Activated naive CD8-positive, alpha-beta T cell (primary cell): ENCODE measurements at regions not wholly inside any gene's neighbourhood (a gene's known extent, or its start where the extent isn't known, plus 50 kb on each side); places are given as distances from the start of the nearest gene placed in this dataset.
"Not testable (repeated sequence)": the region's sequence is repeated elsewhere in the genome, so short reads cannot be mapped to it uniquely, and the experiment has no call there.

Experiments used
- H3K27ac Mint-ChIP-seq: one replicate; pipeline ENCODE4 v1.8.0; 2021; ENCODE audit warnings: mixed read lengths
- H3K27me3 Mint-ChIP-seq: one replicate; pipeline ENCODE4 v1.8.0; 2021; ENCODE audit warnings: mixed read lengths
- H3K36me3 Mint-ChIP-seq: one replicate; pipeline ENCODE4 v1.8.0; 2021; ENCODE audit warnings: mixed read lengths
- H3K4me1 Mint-ChIP-seq: one replicate; pipeline ENCODE4 v1.8.0; 2021; ENCODE audit warnings: low read depth, mixed read lengths
- H3K4me3 Mint-ChIP-seq: one replicate; pipeline ENCODE4 v1.8.0; 2021; ENCODE audit warnings: mild to moderate bottlenecking, mixed read lengths
- H3K9me3 Mint-ChIP-seq: one replicate; pipeline ENCODE4 v1.8.0; 2021; ENCODE audit warnings: low read depth, mixed read lengths

GRCh38 chr17:34081269-34081668 lies 173.8 kb upstream of the CCL2 start:
- H3K27me3 Mint-ChIP-seq: peaks cover 6% of the 10 kb centered on the region

DNA sequence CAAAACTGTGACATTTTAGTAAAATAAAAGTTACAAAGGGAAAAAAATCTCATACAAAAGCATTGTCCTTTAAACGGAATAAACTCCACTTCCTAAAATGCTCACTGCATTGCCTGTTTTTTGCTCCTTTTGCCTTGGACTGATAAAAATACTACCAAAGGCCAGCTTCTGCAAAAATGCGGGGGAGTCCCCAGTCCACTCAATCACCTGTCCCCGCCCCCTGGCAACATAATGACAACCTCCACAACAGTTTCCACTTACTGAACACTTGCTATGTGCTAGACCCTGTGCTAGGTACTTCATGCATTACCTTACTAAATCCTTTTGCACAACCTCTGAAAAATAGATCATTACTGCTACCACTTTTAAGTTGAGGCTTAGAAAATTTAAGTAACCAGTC lies 172.7 kb upstream of the CCL2 start:
- H3K4me3 Mint-ChIP-seq: no peak overlapping the region
- peaks cover 6% of the 10 kb centered on the region for H3K27me3 Mint-ChIP-seq
- H3K4me1 Mint-ChIP-seq: no peaks in the 10 kb centered on the region
- H3K9me3 Mint-ChIP-seq: no peaks in the 10 kb centered on the region
- H3K36me3 Mint-ChIP-seq: no peaks in the 10 kb centered on the region
- no peak overlapping the region for H3K27ac Mint-ChIP-seq

More at GRCh38 chr17:34081269-34081668, 173.8 kb upstream of the CCL2 start:
- no peaks in the 10 kb centered on the region for H3K36me3 Mint-ChIP-seq
- H3K4me1 Mint-ChIP-seq: no peaks in the 10 kb centered on the region
- no peak overlapping the region for H3K4me3 Mint-ChIP-seq
- H3K27ac Mint-ChIP-seq: no peak overlapping the region
- no peaks in the 10 kb centered on the region for H3K9me3 Mint-ChIP-seq

GRCh38 chr17:34089042-34089441 lies 166.0 kb upstream of the CCL2 start:
- H3K4me1 Mint-ChIP-seq, H3K27me3 Mint-ChIP-seq, H3K9me3 Mint-ChIP-seq: not testable (repeated sequence)

DNA sequence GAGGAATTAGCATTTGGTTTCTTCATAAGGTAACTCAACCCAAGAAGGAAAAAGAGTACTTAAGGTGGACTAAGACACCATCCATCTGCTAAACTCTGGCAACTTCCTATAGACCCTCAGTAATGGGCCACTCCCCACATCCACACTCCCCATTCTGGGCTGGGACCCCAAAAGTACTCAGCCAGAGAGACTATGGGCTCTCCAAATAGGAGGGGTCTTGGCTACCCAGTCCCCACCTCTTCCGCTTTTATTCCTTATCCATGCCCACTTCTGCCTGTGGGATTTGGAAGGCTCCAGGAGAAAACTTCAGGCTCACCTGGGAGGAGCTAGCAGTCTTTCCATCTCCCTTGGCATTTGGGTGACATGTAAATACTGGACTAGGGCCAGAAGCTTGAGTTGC lies 164.5 kb upstream of the CCL2 start:
- H3K27me3 Mint-ChIP-seq: peaks cover 12% of the 10 kb centered on the region

More at GRCh38 chr17:34089042-34089441, 166.0 kb upstream of the CCL2 start:
- not testable (repeated sequence) for H3K4me3 Mint-ChIP-seq, H3K27ac Mint-ChIP-seq, H3K36me3 Mint-ChIP-seq

GRCh38 chr17:34091975-34092374 lies 163.1 kb upstream of the CCL2 start:
- H3K27ac Mint-ChIP-seq: no peak overlapping the region
- no peaks in the 10 kb centered on the region for H3K9me3 Mint-ChIP-seq
- H3K4me3 Mint-ChIP-seq: no peak overlapping the region
- H3K27me3 Mint-ChIP-seq: peaks cover 19% of the 10 kb centered on the region
- H3K4me1 Mint-ChIP-seq: no peaks in the 10 kb centered on the region
- H3K36me3 Mint-ChIP-seq: no peaks in the 10 kb centered on the region

More for the DNA sequence above, 164.5 kb upstream of the CCL2 start:
- Mint-ChIP-seq H3K4me1 (no peaks in the 10 kb centered on the region), H3K27ac (no peak overlapping the region), H3K36me3 (no peaks in the 10 kb centered on the region), H3K9me3 (no peaks in the 10 kb centered on the region), H3K4me3 (no peak overlapping the region)

DNA sequence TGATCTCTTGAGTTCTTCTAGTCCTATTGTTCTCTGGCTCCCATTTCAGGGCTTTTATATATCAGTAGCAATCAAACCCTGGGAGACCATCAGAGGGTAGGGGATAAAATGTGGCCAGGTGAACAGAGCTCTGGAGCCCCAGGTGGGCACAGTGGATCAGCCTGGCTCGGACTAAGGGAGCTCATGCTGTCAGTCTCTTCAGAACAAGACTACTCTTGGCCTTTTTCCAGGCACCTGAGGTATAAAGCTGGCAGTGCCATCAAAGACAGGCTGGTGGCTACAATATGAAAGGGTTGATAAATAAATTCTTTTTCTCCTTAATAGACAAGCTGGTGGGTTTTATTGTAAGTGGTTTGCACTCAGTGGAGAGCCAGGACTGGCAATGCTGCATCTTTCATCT lies 160.0 kb upstream of the CCL2 start:
- H3K27me3 Mint-ChIP-seq: peaks cover 23% of the 10 kb centered on the region
- no peak overlapping the region for H3K4me3 Mint-ChIP-seq
- no peaks in the 10 kb centered on the region for H3K9me3 Mint-ChIP-seq
- H3K27ac Mint-ChIP-seq: no peak overlapping the region
- no peaks in the 10 kb centered on the region for H3K4me1 Mint-ChIP-seq
- H3K36me3 Mint-ChIP-seq: no peaks in the 10 kb centered on the region

- H3K9me3 Mint-ChIP-seq: no peaks in the 10 kb centered on the region
- no peak overlapping the region for H3K4me3 Mint-ChIP-seq
- no peaks in the 10 kb centered on the region for H3K4me1 Mint-ChIP-seq
- H3K27me3 Mint-ChIP-seq: peaks cover 15% of the 10 kb centered on the region
- no peaks in the 10 kb centered on the region for H3K36me3 Mint-ChIP-seq
- no peak overlapping the region for H3K27ac Mint-ChIP-seq
Observed at GRCh38 chr17:34098699-34099098, 156.4 kb upstream of the CCL2 start.

- no peaks in the 10 kb centered on the region for H3K9me3 Mint-ChIP-seq
- no peaks in the 10 kb centered on the region for H3K36me3 Mint-ChIP-seq
- H3K27me3 Mint-ChIP-seq: peaks cover 13% of the 10 kb centered on the region
- H3K27ac Mint-ChIP-seq: no peak overlapping the region
- H3K4me3 Mint-ChIP-seq: no peak overlapping the region
- no peaks in the 10 kb centered on the region for H3K4me1 Mint-ChIP-seq
Observed at GRCh38 chr17:34099859-34100515, 155.1 kb upstream of the CCL2 start.

DNA sequence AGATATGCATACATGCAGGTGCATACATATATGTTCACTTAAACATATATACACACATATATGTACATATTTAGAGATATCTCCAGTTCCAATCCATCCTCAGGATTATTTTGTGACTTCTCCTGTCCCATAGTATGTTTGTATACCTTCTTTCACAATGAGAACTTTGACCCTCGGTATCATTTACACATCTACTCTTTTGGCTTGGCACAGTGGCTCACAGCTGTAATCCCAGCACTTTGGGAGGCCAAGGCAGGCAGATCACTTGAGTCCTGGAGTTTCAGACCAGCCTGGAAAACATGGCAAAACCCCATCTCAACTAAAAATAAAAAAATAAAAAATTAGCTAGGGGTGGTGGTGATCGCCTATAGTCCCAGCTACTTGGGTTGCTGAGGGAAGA lies 148.1 kb upstream of the CCL2 start:
- Mint-ChIP-seq H3K36me3 (no peaks in the 10 kb centered on the region), H3K9me3 (no peaks in the 10 kb centered on the region), H3K4me1 (no peaks in the 10 kb centered on the region), H3K4me3 (no peak overlapping the region), H3K27me3 (peaks cover 11% of the 10 kb centered on the region), H3K27ac (no peak overlapping the region)

- Mint-ChIP-seq H3K9me3 (no peaks in the 10 kb centered on the region), H3K4me3 (no peak overlapping the region), H3K4me1 (no peaks in the 10 kb centered on the region), H3K36me3 (no peaks in the 10 kb centered on the region), H3K27me3 (peaks cover 27% of the 10 kb centered on the region), H3K27ac (no peak overlapping the region)
Observed at GRCh38 chr17:34110315-34110714, 144.8 kb upstream of the CCL2 start.

- Mint-ChIP-seq H3K27me3 (peaks cover 25% of the 10 kb centered on the region), H3K4me1 (no peaks in the 10 kb centered on the region), H3K36me3 (no peaks in the 10 kb centered on the region), H3K27ac (no peak overlapping the region), H3K4me3 (no peak overlapping the region), H3K9me3 (no peaks in the 10 kb centered on the region)
Observed at GRCh38 chr17:34113089-34113488, 142.0 kb upstream of the CCL2 start.

- peaks cover 27% of the 10 kb centered on the region for H3K27me3 Mint-ChIP-seq
- no peaks in the 10 kb centered on the region for H3K9me3 Mint-ChIP-seq
- H3K36me3 Mint-ChIP-seq: no peaks in the 10 kb centered on the region
- no peak overlapping the region for H3K4me3 Mint-ChIP-seq
- no peaks in the 10 kb centered on the region for H3K4me1 Mint-ChIP-seq
- H3K27ac Mint-ChIP-seq: no peak overlapping the region
Observed at GRCh38 chr17:34114174-34114573, 140.9 kb upstream of the CCL2 start.

DNA sequence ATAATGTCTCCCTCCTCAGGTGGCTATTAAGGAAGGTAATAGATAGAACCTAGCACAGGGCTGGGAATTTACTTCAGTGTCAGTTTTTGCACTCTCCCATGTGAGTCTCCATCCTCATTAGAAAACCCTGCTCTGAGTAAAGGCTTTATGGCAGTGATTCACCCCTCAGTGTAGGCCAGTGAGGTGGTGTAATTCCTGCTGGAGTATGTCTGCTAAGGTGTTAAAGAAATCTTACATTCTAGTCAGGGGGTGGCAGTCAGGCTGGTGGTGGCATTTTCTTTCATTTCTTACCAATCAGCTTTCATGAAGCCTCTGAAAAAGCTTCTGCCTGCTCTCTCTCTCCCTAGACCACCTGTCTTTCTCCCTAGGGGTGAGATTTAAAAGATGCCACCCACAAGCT lies 138.8 kb upstream of the CCL2 start:
- H3K9me3 Mint-ChIP-seq: no peaks in the 10 kb centered on the region
- H3K27ac Mint-ChIP-seq: no peak overlapping the region
- H3K27me3 Mint-ChIP-seq: peaks cover 27% of the 10 kb centered on the region
- no peaks in the 10 kb centered on the region for H3K4me1 Mint-ChIP-seq
- no peak overlapping the region for H3K4me3 Mint-ChIP-seq
- no peaks in the 10 kb centered on the region for H3K36me3 Mint-ChIP-seq

DNA sequence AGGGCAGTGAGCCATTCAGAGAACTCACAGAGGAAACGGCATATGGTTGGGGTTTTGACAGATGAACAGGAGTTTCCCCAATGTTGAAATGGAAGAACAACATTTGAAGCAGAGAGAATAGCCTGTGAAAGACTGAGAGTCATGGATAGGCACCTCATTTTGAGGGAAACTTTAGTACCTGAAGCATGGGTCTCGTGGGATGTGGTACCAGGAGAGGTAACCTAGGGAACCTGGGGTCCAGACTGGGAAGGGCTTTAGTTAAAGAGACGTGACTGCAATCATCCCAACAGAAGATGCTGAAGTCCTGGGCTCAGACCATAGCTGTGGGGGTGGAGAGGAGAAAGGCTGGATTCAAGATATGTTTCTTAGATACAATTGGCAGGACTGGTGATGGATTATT lies 137.8 kb upstream of the CCL2 start:
- no peaks in the 10 kb centered on the region for H3K4me1 Mint-ChIP-seq
- H3K9me3 Mint-ChIP-seq: no peaks in the 10 kb centered on the region
- no peaks in the 10 kb centered on the region for H3K36me3 Mint-ChIP-seq
- no peak overlapping the region for H3K4me3 Mint-ChIP-seq
- H3K27me3 Mint-ChIP-seq: peaks cover 30% of the 10 kb centered on the region
- no peak overlapping the region for H3K27ac Mint-ChIP-seq

- H3K27me3 Mint-ChIP-seq: peaks cover 27% of the 10 kb centered on the region
- no peak overlapping the region for H3K27ac Mint-ChIP-seq
- H3K4me3 Mint-ChIP-seq: no peak overlapping the region
- H3K9me3 Mint-ChIP-seq: no peaks in the 10 kb centered on the region
- H3K36me3 Mint-ChIP-seq: no peaks in the 10 kb centered on the region
- H3K4me1 Mint-ChIP-seq: no peaks in the 10 kb centered on the region
Observed at GRCh38 chr17:34117811-34118210, 137.3 kb upstream of the CCL2 start.

- Mint-ChIP-seq H3K36me3 (no peaks in the 10 kb centered on the region), H3K9me3 (no peaks in the 10 kb centered on the region), H3K4me3 (no peak overlapping the region), H3K4me1 (no peaks in the 10 kb centered on the region), H3K27me3 (peaks cover 23% of the 10 kb centered on the region), H3K27ac (no peak overlapping the region)
Observed at GRCh38 chr17:34118564-34118963, 136.5 kb upstream of the CCL2 start.
